Neural progenitor cell (in vitro differentiated cells): ENCODE measurements at regions not wholly inside any gene's neighbourhood (a gene's known extent, or its start where the extent isn't known, plus 50 kb on each side); places are given as distances from the start of the nearest gene placed in this dataset.

Experiments used
- DNase-seq: peaks from one replicate; pipeline ENCODE4 v3.0.0-alpha.2; 2016; ENCODE audit warnings: low spot score
- H2AFZ ChIP-seq: fragments of 200-600 bp; sonication (generic); replicated peaks from 2 replicates; pipeline ENCODE4 v1.6.1; 2016; ENCODE audit warnings: antibody characterized with exemption
- H3F3A ChIP-seq: fragments of 200-600 bp; sonication (generic); 2 replicates; pipeline ENCODE4 v1.6.1; 2016; ENCODE audit warnings: antibody characterized with exemption, low read depth
- H3K27ac ChIP-seq: fragments of 200-600 bp; sonication (generic); 2 replicates; pipeline ENCODE4 v1.5.1; 2016; ENCODE audit warnings: mild to moderate bottlenecking
- H3K27me3 ChIP-seq: fragments of 200-600 bp; sonication (generic); 2 replicates; pipeline ENCODE4 v1.6.1; 2016; ENCODE audit warnings: mild to moderate bottlenecking, moderate library complexity
- H3K36me3 ChIP-seq: fragments of 200-600 bp; sonication (generic); 2 replicates; pipeline ENCODE4 v1.5.1; 2016
- H3K4me1 ChIP-seq: fragments of 200-600 bp; sonication (generic); 2 replicates; pipeline ENCODE4 v1.6.1; 2016; ENCODE audit warnings: mixed run types
- H3K4me2 ChIP-seq: fragments of 200-600 bp; sonication (generic); 2 replicates; pipeline ENCODE4 v1.6.1; 2016
- H3K4me3 ChIP-seq: fragments of 200-600 bp; sonication (generic); 2 replicates; pipeline ENCODE4 v1.5.1; 2016
- H3K79me2 ChIP-seq: fragments of 200-600 bp; sonication (generic); 2 replicates; pipeline ENCODE4 v1.6.1; 2016; ENCODE audit warnings: low read depth
- H3K9ac ChIP-seq: fragments of 200-600 bp; sonication (generic); 2 replicates; pipeline ENCODE4 v1.6.1; 2016
- H3K9me3 ChIP-seq: fragments of 200-600 bp; sonication (generic); 2 replicates; pipeline ENCODE4 v1.5.1; 2016; ENCODE audit warnings: low read depth
- H4K20me1 ChIP-seq: fragments of 200-600 bp; sonication (generic); 2 replicates; pipeline ENCODE4 v1.6.1; 2016; ENCODE audit warnings: low read depth
- H3K27ac Mint-ChIP-seq: 3 replicates; pipeline ENCODE4 v1.8.0; 2021; ENCODE audit warnings: mixed read lengths
- H3K27me3 Mint-ChIP-seq: 2 replicates; pipeline ENCODE4 v1.8.0; 2022; ENCODE audit warnings: low read depth, mild to moderate bottlenecking, inconsistent platforms, moderate library complexity, mixed read lengths; ENCODE audit not compliant: insufficient read depth
- H3K36me3 Mint-ChIP-seq: 3 replicates; pipeline ENCODE4 v1.8.0; 2021; ENCODE audit warnings: mixed read lengths
- H3K4me1 Mint-ChIP-seq: 3 replicates; pipeline ENCODE4 v1.8.0; 2021; ENCODE audit warnings: mixed read lengths
- H3K4me3 Mint-ChIP-seq: 3 replicates; pipeline ENCODE4 v1.8.0; 2021; ENCODE audit warnings: mild to moderate bottlenecking, moderate library complexity, mixed read lengths
- H3K9me3 Mint-ChIP-seq: 3 replicates; pipeline ENCODE4 v1.8.0; 2020; ENCODE audit warnings: mixed read lengths
- EZH2 ChIP-seq: fragments of 200-600 bp; sonication (generic); IDR thresholded peaks from 2 replicates; pipeline ENCODE4 v1.6.1; 2017; ENCODE audit warnings: antibody characterized with exemption, mild to moderate bottlenecking, moderate library complexity
- EZH2phosphoT487 ChIP-seq: fragments of 200-600 bp; sonication (generic); IDR thresholded peaks from 2 replicates; pipeline ENCODE4 v1.6.1; 2017; ENCODE audit warnings: antibody characterized with exemption
- TF ChIP-seq, protein P1 (sequence below): fragments of 200-600 bp; sonication (generic); IDR thresholded peaks from 2 replicates; pipeline ENCODE4 v1.5.1; 2017; ENCODE audit warnings: antibody characterized with exemption, mild to moderate bottlenecking

DNA sequence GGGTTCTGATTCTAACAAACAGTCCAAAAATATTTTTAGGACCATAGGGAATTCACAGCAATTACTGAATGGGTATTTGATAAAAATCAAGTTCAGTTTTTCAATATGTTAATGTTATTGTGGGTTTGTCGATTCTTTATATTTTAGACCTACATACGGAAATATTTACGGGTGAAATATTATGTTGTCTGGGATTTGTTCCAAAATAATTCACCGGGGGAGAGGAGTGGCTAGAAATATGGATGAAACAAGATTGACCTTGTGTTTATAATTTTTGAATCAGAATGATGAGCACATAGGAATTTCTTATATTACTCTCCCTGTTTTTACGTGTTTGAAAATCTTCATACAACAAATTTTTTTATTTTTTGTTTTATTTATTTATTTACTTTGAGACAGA lies 56.7 kb upstream of the USP1 start:
- peaks cover 13% of the 10 kb centered on the region for H3K9me3 Mint-ChIP-seq
- no peak for DNase-seq
- peaks cover 7% of the 10 kb centered on the region for H3K4me1 ChIP-seq
- no peak overlapping the region for H3K4me3 ChIP-seq
- H3K36me3 Mint-ChIP-seq: no peaks in the 10 kb centered on the region
- no peaks in the 10 kb centered on the region for H3K36me3 ChIP-seq
- no peak overlapping the region for H3K4me3 Mint-ChIP-seq
- H3K27me3 Mint-ChIP-seq: peaks cover 5% of the 10 kb centered on the region
- H3K9ac ChIP-seq: no peak overlapping the region
- peaks cover 6% of the 10 kb centered on the region for H3K4me1 Mint-ChIP-seq
- H3K27ac Mint-ChIP-seq: no peak overlapping the region
- H3K27me3 ChIP-seq: no peaks in the 10 kb centered on the region
- no peaks in the 10 kb centered on the region for H3K79me2 ChIP-seq
- no peak overlapping the region for H3K4me2 ChIP-seq
- peaks cover 3% of the 10 kb centered on the region for H3F3A ChIP-seq
- TF ChIP-seq EZH2phosphoT487 (no peak), EZH2 (no peak)
- TF ChIP-seq, protein P1, sequence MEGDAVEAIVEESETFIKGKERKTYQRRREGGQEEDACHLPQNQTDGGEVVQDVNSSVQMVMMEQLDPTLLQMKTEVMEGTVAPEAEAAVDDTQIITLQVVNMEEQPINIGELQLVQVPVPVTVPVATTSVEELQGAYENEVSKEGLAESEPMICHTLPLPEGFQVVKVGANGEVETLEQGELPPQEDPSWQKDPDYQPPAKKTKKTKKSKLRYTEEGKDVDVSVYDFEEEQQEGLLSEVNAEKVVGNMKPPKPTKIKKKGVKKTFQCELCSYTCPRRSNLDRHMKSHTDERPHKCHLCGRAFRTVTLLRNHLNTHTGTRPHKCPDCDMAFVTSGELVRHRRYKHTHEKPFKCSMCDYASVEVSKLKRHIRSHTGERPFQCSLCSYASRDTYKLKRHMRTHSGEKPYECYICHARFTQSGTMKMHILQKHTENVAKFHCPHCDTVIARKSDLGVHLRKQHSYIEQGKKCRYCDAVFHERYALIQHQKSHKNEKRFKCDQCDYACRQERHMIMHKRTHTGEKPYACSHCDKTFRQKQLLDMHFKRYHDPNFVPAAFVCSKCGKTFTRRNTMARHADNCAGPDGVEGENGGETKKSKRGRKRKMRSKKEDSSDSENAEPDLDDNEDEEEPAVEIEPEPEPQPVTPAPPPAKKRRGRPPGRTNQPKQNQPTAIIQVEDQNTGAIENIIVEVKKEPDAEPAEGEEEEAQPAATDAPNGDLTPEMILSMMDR: no peak
- no peak overlapping the region for H3K27ac ChIP-seq
- H3K9me3 ChIP-seq: no peaks in the 10 kb centered on the region
- H2AFZ ChIP-seq: no peak overlapping the region
- no peaks in the 10 kb centered on the region for H4K20me1 ChIP-seq

DNA sequence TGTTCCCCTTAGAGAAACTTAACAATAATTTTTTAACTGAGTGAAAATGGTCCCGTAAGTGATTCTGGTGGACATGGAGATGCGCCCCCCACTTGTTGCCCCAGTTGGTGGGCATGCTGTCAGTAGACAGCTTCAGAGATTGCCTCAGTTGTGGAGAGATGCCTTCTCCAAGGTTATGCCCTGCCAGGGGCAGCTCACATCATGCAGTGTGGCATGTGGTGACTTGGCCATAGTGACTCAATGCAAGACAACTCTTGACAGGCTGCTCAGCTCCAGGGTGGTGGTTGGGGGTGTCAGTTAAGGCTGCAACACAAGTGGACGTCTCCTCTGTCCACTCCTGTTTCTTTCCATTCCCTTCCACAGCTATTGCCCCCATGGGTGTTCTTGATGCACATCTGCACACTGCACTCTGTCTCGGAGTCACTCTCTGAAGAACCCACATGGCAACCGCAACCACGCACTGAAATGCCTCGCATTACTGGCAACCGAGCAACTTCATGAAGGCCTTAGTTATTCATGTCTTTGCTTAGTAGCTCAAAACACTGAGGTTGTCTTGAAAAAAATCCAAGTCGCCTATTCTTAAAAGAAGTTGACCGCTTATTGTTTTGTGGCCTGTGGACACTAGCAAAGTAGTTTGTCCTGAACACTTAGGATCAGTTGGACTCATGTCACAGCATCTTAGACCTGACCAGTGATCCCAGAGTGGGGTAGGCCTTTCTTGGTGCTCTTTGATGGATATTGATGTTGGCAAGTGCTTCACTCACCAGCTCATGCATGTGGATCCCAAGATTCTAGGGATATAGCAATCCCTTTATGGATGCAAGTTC lies 54.8 kb upstream of the USP1 start:
- TF ChIP-seq EZH2phosphoT487: no peak
- TF ChIP-seq, protein P1: no peak
- no peak overlapping the region for H3K9ac ChIP-seq
- H3K4me1 ChIP-seq: peaks cover 14% of the 10 kb centered on the region
- DNase-seq: no peak
- Mint-ChIP-seq H3K27me3 (peaks cover 5% of the 10 kb centered on the region), H3K27ac (no peak overlapping the region), H3K4me1 (peaks cover 14% of the 10 kb centered on the region), H3K36me3 (no peaks in the 10 kb centered on the region), H3K4me3 (no peak overlapping the region), H3K9me3 (peaks cover 13% of the 10 kb centered on the region)
- H3K79me2 ChIP-seq: no peaks in the 10 kb centered on the region
- H3K4me2 ChIP-seq: no peak overlapping the region
- no peaks in the 10 kb centered on the region for H4K20me1 ChIP-seq
- no peak overlapping the region for H2AFZ ChIP-seq
- peaks cover 3% of the 10 kb centered on the region for H3F3A ChIP-seq
- H3K4me3 ChIP-seq: no peak overlapping the region
- H3K27ac ChIP-seq: no peak overlapping the region
- H3K27me3 ChIP-seq: no peaks in the 10 kb centered on the region
- H3K9me3 ChIP-seq: no peaks in the 10 kb centered on the region
- H3K36me3 ChIP-seq: no peaks in the 10 kb centered on the region

DNA sequence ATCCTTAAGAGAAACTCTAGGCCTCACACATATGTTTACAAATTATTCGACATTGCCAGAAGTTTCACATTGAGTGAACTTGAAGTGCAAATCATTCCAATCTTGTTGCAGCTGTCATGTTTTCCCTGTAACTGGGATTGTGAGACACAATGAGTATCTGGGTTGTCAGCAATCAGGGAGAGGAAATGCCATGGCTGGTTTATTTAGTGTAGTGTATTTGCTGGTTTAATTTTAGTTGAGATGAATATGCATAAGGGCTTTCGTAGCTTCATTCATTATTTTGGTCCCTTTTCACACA lies 54.2 kb upstream of the USP1 start:
- H3K9me3 Mint-ChIP-seq: peaks cover 10% of the 10 kb centered on the region
- peaks cover 3% of the 10 kb centered on the region for H3F3A ChIP-seq
- peaks cover 14% of the 10 kb centered on the region for H3K4me1 ChIP-seq
- no peak overlapping the region for H3K4me2 ChIP-seq
- H3K27me3 Mint-ChIP-seq: peaks cover 5% of the 10 kb centered on the region
- H3K36me3 ChIP-seq: no peaks in the 10 kb centered on the region
- no peak overlapping the region for H3K27ac ChIP-seq
- no peaks in the 10 kb centered on the region for H3K79me2 ChIP-seq
- no peak overlapping the region for H3K4me3 Mint-ChIP-seq
- no peaks in the 10 kb centered on the region for H3K9me3 ChIP-seq
- H3K27ac Mint-ChIP-seq: no peak overlapping the region
- H3K27me3 ChIP-seq: no peaks in the 10 kb centered on the region
- TF ChIP-seq EZH2 (no peak), EZH2phosphoT487 (no peak)
- TF ChIP-seq, protein P1: no peak
- no peak for DNase-seq
- H3K9ac ChIP-seq: no peak overlapping the region
- H4K20me1 ChIP-seq: no peaks in the 10 kb centered on the region
- H3K36me3 Mint-ChIP-seq: no peaks in the 10 kb centered on the region
- no peak overlapping the region for H2AFZ ChIP-seq
- H3K4me1 Mint-ChIP-seq: peaks cover 14% of the 10 kb centered on the region
- no peak overlapping the region for H3K4me3 ChIP-seq
